Neural cell (in vitro differentiated cells): ENCODE measurements at regions not wholly inside any gene's neighbourhood (a gene's known extent, or its start where the extent isn't known, plus 50 kb on each side); places are given as distances from the start of the nearest gene placed in this dataset.

Experiments
- H2AFZ ChIP-seq: fragments of 200-600, 300-800 bp; sonication (generic), shearing (Covaris generic); 2 replicates; pipeline ENCODE4 v1.6.0; 2014; ENCODE audit warnings: low read depth, mild to moderate bottlenecking, antibody characterized with exemption, low read length, moderate library complexity
- H3F3A ChIP-seq: fragments of 200-600 bp; shearing (Covaris generic); 2 replicates; pipeline ENCODE4 v1.6.1; 2016; ENCODE audit warnings: mild to moderate bottlenecking, moderate library complexity, mixed read lengths, antibody characterized with exemption, low read length; ENCODE audit not compliant: insufficient read depth, poor library complexity, severe bottlenecking
- H3K27ac ChIP-seq: fragments of 200-600, 300-800 bp; sonication (generic), shearing (Covaris generic); 2 replicates; pipeline ENCODE4 v1.5.1; 2014; ENCODE audit warnings: mild to moderate bottlenecking, low read length, moderate library complexity
- H3K27me3 ChIP-seq: fragments of 300-800, 200-600 bp; sonication (generic), shearing (Covaris generic); 2 replicates; pipeline ENCODE4 v1.6.0; 2014; ENCODE audit warnings: mild to moderate bottlenecking, low read depth, low read length, moderate library complexity; ENCODE audit not compliant: insufficient read depth
- H3K36me3 ChIP-seq: fragments of 300-800, 200-600 bp; sonication (generic), shearing (Covaris generic); 2 replicates; pipeline ENCODE4 v1.5.1; 2014; ENCODE audit warnings: mild to moderate bottlenecking, antibody characterized with exemption, low read length, moderate library complexity; ENCODE audit not compliant: insufficient read depth
- H3K4me2 ChIP-seq: fragments of 300-800, 200-600 bp; sonication (generic), shearing (Covaris generic); 2 replicates; pipeline ENCODE4 v1.6.0; 2014; ENCODE audit warnings: mild to moderate bottlenecking, low read length
- H3K4me3 ChIP-seq: fragments of 300-800, 200-600 bp; sonication (generic), shearing (Covaris generic); 2 replicates; pipeline ENCODE4 v1.5.1; 2014; ENCODE audit warnings: mild to moderate bottlenecking, low read length, moderate library complexity
- H3K79me2 ChIP-seq: fragments of 200-600 bp; shearing (Covaris generic); replicated peaks from 2 replicates; pipeline ENCODE4 v1.6.0; 2014; ENCODE audit warnings: mild to moderate bottlenecking, low read length, moderate library complexity; ENCODE audit not compliant: insufficient read depth
- H3K9ac ChIP-seq: fragments of 300-800, 200-600 bp; sonication (generic), shearing (Covaris generic); 2 replicates; pipeline ENCODE4 v1.6.1; 2016; ENCODE audit warnings: mild to moderate bottlenecking, low read length, mixed read lengths
- H3K9me2 ChIP-seq: fragments of 200-600 bp; shearing (Covaris generic); 2 replicates; pipeline ENCODE4 v1.6.1; 2016; ENCODE audit warnings: mild to moderate bottlenecking, low read length, mixed read lengths; ENCODE audit not compliant: insufficient read depth
- H3K9me3 ChIP-seq: fragments of 200-600, 300-800 bp; sonication (generic), shearing (Covaris generic); 2 replicates; pipeline ENCODE4 v1.6.1; 2016; ENCODE audit warnings: mild to moderate bottlenecking, mixed run types, low read length, moderate library complexity, mixed read lengths
- H4K20me1 ChIP-seq: fragments of 200-600 bp; shearing (Covaris generic); 2 replicates; pipeline ENCODE4 v1.6.1; 2016; ENCODE audit warnings: mild to moderate bottlenecking, mixed run types; ENCODE audit not compliant: insufficient read depth
- CTCF ChIP-seq: fragments of 450-650 bp; IDR thresholded peaks from 2 replicates; pipeline ENCODE4 v1.5.1; 2014; ENCODE audit warnings: antibody characterized with exemption, mild to moderate bottlenecking, moderate library complexity; ENCODE audit not compliant: poor library complexity, severe bottlenecking
- EP300 ChIP-seq: fragments of 450-650 bp; conservative IDR thresholded peaks from 2 replicates; pipeline ENCODE4 v1.6.1; 2014; ENCODE audit warnings: antibody characterized with exemption, mild to moderate bottlenecking, moderate library complexity; ENCODE audit not compliant: poor library complexity, severe bottlenecking
- EZH2 ChIP-seq: fragments of 200-600, 300-800 bp; shearing (Covaris generic), sonication (generic); IDR thresholded peaks from 2 replicates; pipeline ENCODE4 v1.6.1; 2014; ENCODE audit warnings: antibody characterized with exemption, low read length, borderline replicate concordance, mild to moderate bottlenecking; ENCODE audit not compliant: insufficient read depth, poor library complexity, severe bottlenecking
- MXI1 ChIP-seq: fragments of 450-650 bp; conservative IDR thresholded peaks from 2 replicates; pipeline ENCODE4 v1.6.1; 2014; ENCODE audit warnings: antibody characterized with exemption, mild to moderate bottlenecking; ENCODE audit not compliant: poor library complexity, severe bottlenecking
- POLR2AphosphoS5 ChIP-seq: IDR thresholded peaks from 2 replicates; pipeline ENCODE4 v1.6.1; 2012
- RAD21 ChIP-seq: fragments of 450-650 bp; conservative IDR thresholded peaks from 2 replicates; pipeline ENCODE4 v1.6.1; 2014; ENCODE audit warnings: antibody characterized with exemption, mild to moderate bottlenecking, moderate library complexity
- SMC3 ChIP-seq: fragments of 450-650 bp; conservative IDR thresholded peaks from 2 replicates; pipeline ENCODE4 v1.6.1; 2014; ENCODE audit warnings: antibody characterized with exemption, mild to moderate bottlenecking, moderate library complexity; ENCODE audit not compliant: poor library complexity
- TAF1 ChIP-seq: IDR thresholded peaks from 2 replicates; pipeline ENCODE4 v1.6.1; 2012; ENCODE audit warnings: low read depth
- TF ChIP-seq, protein P1 (sequence below): IDR thresholded peaks from 2 replicates; pipeline ENCODE4 v1.6.1; 2012; ENCODE audit warnings: borderline replicate concordance

GRCh38 chr13:23509781-23510543 lies 60.2 kb upstream of the TNFRSF19 start:
- TF ChIP-seq POLR2AphosphoS5 (no peak), EZH2 (no peak), MXI1 (no peak), SMC3 (no peak), TAF1 (no peak), EP300 (no peak), CTCF (no peak), RAD21 (no peak)
- TF ChIP-seq, protein P1, sequence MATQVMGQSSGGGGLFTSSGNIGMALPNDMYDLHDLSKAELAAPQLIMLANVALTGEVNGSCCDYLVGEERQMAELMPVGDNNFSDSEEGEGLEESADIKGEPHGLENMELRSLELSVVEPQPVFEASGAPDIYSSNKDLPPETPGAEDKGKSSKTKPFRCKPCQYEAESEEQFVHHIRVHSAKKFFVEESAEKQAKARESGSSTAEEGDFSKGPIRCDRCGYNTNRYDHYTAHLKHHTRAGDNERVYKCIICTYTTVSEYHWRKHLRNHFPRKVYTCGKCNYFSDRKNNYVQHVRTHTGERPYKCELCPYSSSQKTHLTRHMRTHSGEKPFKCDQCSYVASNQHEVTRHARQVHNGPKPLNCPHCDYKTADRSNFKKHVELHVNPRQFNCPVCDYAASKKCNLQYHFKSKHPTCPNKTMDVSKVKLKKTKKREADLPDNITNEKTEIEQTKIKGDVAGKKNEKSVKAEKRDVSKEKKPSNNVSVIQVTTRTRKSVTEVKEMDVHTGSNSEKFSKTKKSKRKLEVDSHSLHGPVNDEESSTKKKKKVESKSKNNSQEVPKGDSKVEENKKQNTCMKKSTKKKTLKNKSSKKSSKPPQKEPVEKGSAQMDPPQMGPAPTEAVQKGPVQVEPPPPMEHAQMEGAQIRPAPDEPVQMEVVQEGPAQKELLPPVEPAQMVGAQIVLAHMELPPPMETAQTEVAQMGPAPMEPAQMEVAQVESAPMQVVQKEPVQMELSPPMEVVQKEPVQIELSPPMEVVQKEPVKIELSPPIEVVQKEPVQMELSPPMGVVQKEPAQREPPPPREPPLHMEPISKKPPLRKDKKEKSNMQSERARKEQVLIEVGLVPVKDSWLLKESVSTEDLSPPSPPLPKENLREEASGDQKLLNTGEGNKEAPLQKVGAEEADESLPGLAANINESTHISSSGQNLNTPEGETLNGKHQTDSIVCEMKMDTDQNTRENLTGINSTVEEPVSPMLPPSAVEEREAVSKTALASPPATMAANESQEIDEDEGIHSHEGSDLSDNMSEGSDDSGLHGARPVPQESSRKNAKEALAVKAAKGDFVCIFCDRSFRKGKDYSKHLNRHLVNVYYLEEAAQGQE = no peak
- Histone ChIP-seq H3K4me2 (no peak overlapping the region), H3K36me3 (no peaks in the 10 kb centered on the region), H3K9me3 (no peaks in the 10 kb centered on the region), H3K27ac (no peak overlapping the region), H3K9ac (no peak overlapping the region), H3K79me2 (no peaks in the 10 kb centered on the region), H3K4me3 (no peak overlapping the region), H4K20me1 (no peaks in the 10 kb centered on the region), H2AFZ (no peak overlapping the region), H3K27me3 (no peaks in the 10 kb centered on the region), H3F3A (no peaks in the 10 kb centered on the region), H3K9me2 (no peaks in the 10 kb centered on the region)

GRCh38 chr13:23510544-23510916 lies 59.7 kb upstream of the TNFRSF19 start:
- H3K4me3 ChIP-seq = no peak overlapping the region
- H3K36me3 ChIP-seq = no peaks in the 10 kb centered on the region
- H3K9me3 ChIP-seq = no peaks in the 10 kb centered on the region
- H3K4me2 ChIP-seq = no peak overlapping the region
- H3K27me3 ChIP-seq = no peaks in the 10 kb centered on the region
- H3K9ac ChIP-seq = no peak overlapping the region
- H3K79me2 ChIP-seq = no peaks in the 10 kb centered on the region
- no peak overlapping the region for H3K27ac ChIP-seq
- H3F3A ChIP-seq = no peaks in the 10 kb centered on the region
- H2AFZ ChIP-seq = no peak overlapping the region
- TF ChIP-seq EZH2 (no peak), TAF1 (no peak), MXI1 (no peak)
- no peaks in the 10 kb centered on the region for H4K20me1 ChIP-seq
- no peaks in the 10 kb centered on the region for H3K9me2 ChIP-seq
